Activated CD4-positive, alpha-beta T cell treated with anti-CD3 and anti-CD28 coated beads, Interleukin-10, Interleukin-2, amounts not matched to agents 100 ng/mL and 50 ng/mL, durations not matched to agents 16 hours and 8 hours (primary cell): ENCODE measurements at regions not wholly inside any gene's neighbourhood (a gene's known extent, or its start where the extent isn't known, plus 50 kb on each side); places are given as distances from the start of the nearest gene placed in this dataset.
A peak's percentile ranks its signal among the peaks of the same experiment; 100 is the strongest.

Source experiments
- DNase-seq: peaks from one replicate; pipeline ENCODE4 v3.0.0-alpha.2; 2020

DNA sequence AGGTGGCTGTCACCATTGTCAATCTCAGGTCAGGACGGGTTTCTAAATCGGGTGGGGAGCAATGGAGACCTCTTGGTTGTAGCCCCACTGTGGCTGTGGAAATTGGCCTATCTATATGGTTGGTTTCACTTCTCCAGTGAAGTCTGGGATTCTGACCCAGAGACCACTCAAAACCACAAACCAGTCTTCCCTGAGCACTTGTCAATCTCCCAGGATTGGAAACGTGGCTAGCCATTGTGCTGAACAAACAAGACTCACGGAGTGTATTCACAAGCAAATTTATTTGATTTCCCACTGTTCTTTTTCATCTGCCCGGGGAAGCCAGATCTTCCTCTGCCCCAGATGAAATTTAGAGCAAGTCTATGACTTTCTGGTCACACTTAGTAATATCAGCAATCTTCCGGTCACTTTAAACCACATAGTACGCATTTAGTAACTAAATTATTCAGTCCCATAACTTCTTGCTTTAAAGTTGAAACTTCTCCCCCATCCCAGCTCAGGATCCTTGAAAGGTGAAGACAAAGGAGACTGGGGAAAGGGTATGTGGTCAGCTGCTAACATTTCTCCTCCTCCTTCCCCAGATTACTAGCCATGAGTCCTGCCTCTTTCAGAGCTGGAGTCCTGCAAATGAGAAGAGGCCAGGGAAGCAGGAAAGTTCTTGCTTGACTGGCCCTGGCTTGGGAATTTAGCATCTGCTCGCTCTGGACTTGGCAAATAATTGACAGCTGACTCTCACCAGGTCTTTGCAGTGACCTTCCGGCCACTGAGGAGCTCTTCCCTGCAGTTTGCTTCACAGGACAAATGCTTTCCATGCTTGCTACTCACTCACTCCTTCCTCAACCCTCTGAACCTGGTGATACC lies 123.2 kb upstream of the MAX start:
- peak; percentile 48 for DNase-seq

- no peak for DNase-seq
Observed at GRCh38 chr14:65226824-65227604, 124.7 kb upstream of the MAX start.

GRCh38 chr14:65228436-65228835 lies 126.1 kb upstream of the MAX start:
- DNase-seq, result peak; percentile 62

GRCh38 chr14:65228956-65229747 lies 126.8 kb upstream of the MAX start:
- no peak for DNase-seq

DNA sequence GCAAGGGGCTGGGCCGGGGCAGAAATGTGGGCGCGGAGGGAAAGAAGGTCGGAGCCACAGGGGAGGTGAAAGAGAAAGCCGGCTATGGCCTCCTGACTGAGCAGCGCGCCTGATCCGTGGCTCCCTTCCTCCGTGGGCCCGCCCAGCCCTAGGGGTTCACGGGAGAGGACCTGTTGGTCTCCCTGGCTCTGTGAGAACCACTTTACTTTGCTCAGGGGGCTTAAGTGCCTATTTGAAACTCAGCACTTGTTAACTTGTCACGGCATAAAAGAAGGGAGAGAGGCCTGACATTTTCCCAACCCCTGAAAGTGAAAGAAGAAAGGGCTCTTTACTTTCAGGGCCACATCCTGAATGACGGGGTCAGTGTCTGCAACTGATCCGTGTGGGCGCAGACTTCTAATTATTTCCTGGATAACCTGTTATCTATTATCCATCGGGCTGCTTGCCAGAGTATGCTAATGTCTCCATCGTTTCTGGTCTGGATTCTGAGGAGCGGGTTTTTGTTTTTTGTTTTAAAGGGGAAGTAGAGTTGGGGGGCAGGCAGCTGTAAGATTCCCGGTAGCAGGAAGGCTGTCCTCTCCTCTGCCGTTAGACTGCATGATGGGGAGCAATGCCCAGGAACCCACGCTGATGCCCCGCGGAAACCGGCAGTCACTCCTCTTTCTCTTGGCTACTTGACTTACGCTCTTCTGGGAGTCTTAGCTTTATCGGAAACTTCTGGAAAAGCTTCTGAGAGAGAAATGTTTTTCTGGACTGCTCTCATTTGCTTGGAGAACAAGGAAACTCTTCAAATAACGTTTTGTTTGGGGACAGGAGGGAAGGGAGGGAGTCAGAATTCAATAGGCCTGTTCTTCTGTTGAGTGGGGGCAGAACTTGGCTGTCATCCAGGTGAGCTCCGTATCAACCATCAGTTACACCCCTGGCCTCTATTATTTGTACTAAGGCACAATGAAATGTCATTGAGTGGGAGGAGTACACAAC lies 127.7 kb upstream of the MAX start:
- peak; percentile 43 for DNase-seq

DNA sequence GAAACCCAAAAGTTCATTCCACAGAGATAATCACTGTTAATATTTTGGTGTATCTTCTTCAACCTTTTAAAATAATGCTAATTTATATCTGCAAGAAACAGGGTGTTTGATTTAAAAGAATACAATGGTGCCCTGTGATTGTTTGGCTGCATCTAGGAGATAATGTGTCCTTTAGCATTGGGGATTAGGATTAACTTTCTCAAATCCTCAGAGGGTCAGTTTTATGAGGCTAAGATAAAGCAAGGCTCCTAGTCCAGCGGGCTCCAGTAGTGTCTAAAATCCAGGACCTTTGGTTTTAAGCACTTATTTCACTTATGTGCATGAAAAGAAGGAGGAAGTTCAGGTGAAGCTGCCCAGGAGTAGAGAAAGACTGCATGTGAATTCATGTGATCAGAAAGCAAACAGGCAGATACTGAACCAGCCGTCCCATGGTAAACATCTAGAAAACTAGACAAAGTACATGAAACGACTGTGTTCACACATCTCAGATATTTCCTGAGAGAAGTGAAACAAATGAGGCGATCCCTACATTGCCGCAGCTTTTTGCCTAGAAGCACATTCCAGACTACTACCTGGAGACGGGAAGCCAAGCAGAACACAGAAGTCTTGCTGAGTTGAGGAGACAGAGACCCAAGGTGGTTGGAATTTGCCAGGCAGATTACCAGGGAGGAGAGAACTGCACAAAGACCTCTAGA lies 129.1 kb upstream of the MAX start:
- DNase-seq, result no peak

- no peak for DNase-seq
Observed at GRCh38 chr14:65234752-65235361, 132.5 kb upstream of the MAX start.

- no peak for DNase-seq
Observed at GRCh38 chr14:65237023-65237814, 134.9 kb upstream of the MAX start.

DNA sequence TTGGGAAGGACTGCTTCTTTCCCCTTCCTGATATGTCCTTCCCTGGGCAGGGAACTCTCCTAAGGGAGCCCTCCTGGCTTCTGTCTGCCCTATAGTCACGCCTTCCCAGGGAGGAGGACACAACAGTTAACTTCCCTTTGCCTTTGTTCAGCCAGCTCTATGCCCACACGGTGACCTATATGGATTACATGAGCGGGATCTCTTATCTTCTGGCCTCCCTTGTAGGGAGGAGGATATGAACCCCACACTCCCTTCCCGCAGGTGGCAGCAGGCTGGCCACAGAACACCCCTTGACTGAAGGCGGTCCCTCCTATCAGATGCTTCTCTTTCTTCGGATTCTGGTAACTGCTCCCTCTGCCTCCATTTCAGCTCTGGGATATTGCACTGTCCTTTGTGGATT lies 135.6 kb upstream of the MAX start:
- DNase-seq, result no peak

DNA sequence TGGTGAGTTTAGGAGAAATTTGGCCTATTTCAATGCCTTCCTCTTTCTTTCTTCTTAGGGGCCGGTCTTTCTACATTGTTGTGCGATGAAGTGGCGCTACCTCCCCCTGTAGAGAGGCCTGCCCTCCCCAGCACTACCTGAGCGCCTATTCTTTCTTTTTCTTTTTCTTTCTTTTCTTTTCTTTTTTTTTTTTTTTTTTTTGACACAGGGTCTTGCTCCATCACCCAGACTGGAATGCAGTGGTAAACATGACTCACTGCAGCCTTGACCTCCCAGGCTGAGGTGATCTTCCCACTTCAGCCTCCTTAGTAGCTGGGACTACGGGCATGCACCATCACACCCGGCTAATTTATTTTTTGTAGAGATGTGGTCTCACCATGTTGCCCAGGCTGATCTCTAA lies 136.1 kb upstream of the MAX start:
- no peak for DNase-seq

GRCh38 chr14:65239143-65239937 lies 137.0 kb upstream of the MAX start:
- no peak for DNase-seq

DNA sequence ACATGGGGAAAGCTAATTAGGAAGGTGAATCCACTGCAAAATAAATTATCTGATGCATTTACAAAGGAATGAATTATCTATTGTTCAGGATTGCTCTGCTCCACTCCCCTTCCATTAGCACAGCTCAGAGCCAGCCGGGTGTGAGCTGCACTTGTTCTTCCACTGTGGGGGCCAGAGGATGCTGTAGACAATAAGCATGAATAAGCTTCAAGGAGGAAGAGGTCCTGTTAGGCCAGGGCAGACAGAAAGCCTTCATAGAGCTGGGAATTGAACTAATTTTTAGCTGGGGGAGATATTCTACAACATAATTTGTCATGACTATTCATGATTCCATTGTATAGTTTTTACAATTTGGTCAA lies 137.6 kb upstream of the MAX start:
- DNase-seq, result no peak

DNA sequence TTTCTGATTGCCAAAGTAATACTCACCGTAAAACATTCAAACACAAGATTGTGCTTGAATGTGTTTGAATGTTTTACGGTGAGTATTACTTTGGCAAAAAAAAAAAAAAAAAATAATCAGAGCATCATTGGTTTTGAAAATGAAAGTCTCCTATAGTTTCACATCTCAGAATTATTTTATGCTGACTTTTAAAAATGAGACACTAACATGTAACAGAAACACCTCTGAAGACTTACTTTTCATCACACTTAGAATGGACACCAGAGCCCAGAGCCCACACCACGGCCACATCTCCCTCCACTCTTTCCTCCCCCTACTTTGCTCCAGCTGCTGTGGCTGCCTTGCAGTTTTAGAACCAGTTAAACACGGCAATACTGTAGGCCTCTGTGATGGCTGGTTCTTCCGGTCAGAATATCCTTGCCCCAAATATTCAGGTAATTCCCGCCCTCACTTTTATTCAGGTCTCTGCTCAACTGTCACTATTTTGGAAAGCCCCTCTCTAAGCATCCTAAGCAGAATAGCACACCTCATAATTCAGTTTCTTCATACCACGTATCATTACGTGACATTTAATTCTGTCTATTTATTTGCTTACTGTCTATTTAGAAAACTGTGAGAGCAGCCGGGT lies 138.9 kb upstream of the MAX start:
- DNase-seq, result no peak

DNA sequence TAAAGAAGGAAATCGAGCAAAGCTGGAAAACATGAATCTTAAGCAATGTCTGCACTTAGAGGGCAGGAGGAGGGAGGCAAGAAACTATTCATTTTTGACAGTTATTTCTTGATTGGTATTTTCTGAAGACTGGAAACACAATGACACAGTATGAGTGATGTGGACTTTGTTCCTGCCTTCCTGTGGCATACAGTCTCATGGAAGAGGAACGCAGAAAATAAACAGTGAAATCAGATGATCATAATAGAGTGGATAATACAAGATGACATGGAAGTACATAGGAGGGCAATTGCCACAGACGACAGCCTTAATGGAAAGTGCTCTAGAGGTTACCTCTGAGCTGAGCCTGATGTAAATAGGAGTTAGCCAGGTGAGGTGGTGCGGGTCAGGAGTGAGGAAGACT lies 140.4 kb upstream of the MAX start:
- DNase-seq, result no peak

- DNase-seq, result peak; percentile 49
Observed at GRCh38 chr14:65243766-65244442, 141.6 kb upstream of the MAX start.

DNA sequence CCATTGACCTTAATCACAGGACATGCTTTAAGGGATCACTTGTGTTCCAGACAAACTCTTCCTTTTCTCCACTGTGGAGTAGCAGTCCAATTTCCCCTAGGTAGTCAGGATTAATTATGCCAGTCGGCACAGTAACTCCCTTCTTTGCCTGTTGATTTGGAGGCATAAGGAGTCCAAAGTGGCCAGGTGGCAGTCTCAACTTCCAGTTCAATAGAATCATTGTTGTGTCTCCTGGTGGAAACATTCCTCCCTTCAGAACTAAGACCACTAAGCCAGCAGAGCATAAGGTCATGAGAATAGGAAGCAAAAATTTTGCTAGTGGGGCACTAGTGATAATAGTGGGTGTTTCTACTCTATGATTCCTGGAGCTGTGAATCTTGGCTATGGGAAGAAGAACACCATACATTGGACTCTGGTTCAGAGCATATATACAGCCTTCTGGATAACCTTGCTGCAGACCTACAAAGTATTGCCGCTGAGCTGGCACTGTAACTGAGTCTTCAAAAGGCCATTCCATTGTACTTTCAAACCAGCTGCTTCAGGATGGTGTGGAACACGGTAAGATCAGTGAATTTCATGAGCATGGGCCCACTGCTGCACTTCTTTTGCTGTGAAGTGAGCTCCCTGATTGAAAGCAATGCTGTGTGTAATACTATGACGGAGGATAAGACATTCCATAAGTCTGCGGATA lies 147.3 kb upstream of the MAX start:
- DNase-seq, result no peak

DNA sequence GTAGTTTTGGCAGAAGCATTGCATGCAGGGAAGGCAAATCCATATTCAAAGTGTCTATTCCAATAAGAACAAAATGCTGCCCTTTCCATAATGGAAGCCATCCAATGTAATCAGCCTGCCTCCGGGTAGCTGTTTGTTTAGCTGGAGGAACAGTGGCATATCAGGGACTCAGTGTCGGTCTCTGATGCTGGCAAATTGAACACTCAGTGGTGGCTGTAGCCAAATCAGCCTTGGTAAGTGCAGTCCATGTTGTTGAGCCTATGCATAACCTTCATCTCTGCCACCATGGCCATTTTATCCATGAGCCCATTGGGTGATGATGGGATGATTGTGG lies 147.8 kb upstream of the MAX start:
- no peak for DNase-seq

DNA sequence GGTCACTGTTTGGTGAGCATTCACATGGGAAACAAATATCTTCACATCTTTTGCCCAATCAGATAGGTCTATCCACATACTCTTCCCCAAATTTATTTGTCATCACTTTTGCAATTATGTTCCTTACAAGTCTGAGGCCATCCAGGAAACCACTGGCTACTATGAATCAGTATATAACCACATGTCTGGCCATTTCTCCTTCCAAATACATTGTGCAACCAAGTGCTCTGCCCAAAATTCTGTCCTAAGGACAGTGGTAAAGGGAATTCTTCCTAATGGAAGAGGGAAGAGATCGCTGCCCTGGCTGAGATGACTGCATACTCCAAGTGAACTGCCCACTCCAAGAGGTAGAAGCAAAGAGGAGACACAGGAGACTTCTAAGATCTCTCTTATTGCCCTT lies 148.9 kb upstream of the MAX start:
- no peak for DNase-seq
